HL-60 (cell line): ENCODE measurements at regions not wholly inside any gene's neighbourhood (a gene's known extent, or its start where the extent isn't known, plus 50 kb on each side); places are given as distances from the start of the nearest gene placed in this dataset.

Experiments
- DNase-seq, 2 experiments: peaks; one replicate each; pipeline ENCODE4 v3.0.0-alpha.2; 2010 to 2020; ENCODE audit warnings: low read depth in 1 of 2, low spot score in 1 of 2
- H3K27ac ChIP-seq: fragments of 250-450 bp; sonication (Bioruptor Pico); replicated peaks from 2 replicates; pipeline ENCODE4 v1.5.1; 2020; ENCODE audit warnings: mild to moderate bottlenecking, moderate library complexity
- H3K27me3 ChIP-seq: fragments of 250-450 bp; sonication (Bioruptor Pico); 2 replicates; pipeline ENCODE4 v1.5.1; 2021; ENCODE audit warnings: mild to moderate bottlenecking, moderate library complexity; ENCODE audit not compliant: insufficient read depth, poor library complexity, severe bottlenecking
- H3K4me3 ChIP-seq: replicated peaks from 2 replicates; pipeline ENCODE4 v1.5.1; 2011; ENCODE audit warnings: mild to moderate bottlenecking, control low read depth, low read length; ENCODE audit not compliant: insufficient read depth
- GABPA ChIP-seq: IDR thresholded peaks from 2 replicates; pipeline ENCODE4 v1.6.1; 2012; ENCODE audit warnings: low read depth
- POLR2AphosphoS5 ChIP-seq: IDR thresholded peaks from 2 replicates; pipeline ENCODE4 v1.6.1; 2012; ENCODE audit warnings: low read depth
- SPI1 ChIP-seq: IDR thresholded peaks from 2 replicates; pipeline ENCODE4 v1.6.1; 2012; ENCODE audit warnings: low read depth, mild to moderate bottlenecking, borderline replicate concordance
- TF ChIP-seq, protein P1 (sequence below): IDR thresholded peaks from one replicate; pipeline ENCODE4 v1.5.1; 2011; ENCODE audit warnings: low read length, control low read depth, inconsistent platforms; ENCODE audit not compliant: insufficient read depth
- TF ChIP-seq, protein P2 (sequence below): IDR thresholded peaks from 2 replicates; pipeline ENCODE4 v1.6.1; 2012; ENCODE audit warnings: low read depth; ENCODE audit not compliant: insufficient replicate concordance

DNA sequence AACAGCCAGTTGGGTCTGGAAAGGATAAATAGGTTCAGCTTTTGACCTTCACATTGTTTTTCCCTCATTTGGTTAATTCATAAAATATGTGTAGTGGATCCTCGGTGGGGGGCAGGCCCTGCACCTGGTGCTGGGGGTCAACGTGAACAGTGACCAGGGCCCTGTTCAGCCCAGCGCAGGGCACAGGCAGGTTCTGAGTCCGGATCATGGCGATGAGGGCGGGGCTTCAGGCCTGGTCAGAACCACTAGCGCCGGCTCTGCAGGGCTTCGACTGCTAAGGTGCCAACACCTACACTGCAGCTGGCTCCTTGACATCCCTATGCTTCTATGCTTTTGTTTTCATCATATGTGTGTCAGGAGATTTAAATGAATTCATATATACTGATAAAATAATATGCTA lies 177.7 kb downstream of the CXCL12 start:
- Histone ChIP-seq H3K27ac (no peak overlapping the region), H3K27me3 (no peaks in the 10 kb centered on the region), H3K4me3 (no peak overlapping the region)
- DNase-seq, result no peak
- TF ChIP-seq, protein P1, sequence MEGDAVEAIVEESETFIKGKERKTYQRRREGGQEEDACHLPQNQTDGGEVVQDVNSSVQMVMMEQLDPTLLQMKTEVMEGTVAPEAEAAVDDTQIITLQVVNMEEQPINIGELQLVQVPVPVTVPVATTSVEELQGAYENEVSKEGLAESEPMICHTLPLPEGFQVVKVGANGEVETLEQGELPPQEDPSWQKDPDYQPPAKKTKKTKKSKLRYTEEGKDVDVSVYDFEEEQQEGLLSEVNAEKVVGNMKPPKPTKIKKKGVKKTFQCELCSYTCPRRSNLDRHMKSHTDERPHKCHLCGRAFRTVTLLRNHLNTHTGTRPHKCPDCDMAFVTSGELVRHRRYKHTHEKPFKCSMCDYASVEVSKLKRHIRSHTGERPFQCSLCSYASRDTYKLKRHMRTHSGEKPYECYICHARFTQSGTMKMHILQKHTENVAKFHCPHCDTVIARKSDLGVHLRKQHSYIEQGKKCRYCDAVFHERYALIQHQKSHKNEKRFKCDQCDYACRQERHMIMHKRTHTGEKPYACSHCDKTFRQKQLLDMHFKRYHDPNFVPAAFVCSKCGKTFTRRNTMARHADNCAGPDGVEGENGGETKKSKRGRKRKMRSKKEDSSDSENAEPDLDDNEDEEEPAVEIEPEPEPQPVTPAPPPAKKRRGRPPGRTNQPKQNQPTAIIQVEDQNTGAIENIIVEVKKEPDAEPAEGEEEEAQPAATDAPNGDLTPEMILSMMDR, result no peak
- TF ChIP-seq, protein P2, sequence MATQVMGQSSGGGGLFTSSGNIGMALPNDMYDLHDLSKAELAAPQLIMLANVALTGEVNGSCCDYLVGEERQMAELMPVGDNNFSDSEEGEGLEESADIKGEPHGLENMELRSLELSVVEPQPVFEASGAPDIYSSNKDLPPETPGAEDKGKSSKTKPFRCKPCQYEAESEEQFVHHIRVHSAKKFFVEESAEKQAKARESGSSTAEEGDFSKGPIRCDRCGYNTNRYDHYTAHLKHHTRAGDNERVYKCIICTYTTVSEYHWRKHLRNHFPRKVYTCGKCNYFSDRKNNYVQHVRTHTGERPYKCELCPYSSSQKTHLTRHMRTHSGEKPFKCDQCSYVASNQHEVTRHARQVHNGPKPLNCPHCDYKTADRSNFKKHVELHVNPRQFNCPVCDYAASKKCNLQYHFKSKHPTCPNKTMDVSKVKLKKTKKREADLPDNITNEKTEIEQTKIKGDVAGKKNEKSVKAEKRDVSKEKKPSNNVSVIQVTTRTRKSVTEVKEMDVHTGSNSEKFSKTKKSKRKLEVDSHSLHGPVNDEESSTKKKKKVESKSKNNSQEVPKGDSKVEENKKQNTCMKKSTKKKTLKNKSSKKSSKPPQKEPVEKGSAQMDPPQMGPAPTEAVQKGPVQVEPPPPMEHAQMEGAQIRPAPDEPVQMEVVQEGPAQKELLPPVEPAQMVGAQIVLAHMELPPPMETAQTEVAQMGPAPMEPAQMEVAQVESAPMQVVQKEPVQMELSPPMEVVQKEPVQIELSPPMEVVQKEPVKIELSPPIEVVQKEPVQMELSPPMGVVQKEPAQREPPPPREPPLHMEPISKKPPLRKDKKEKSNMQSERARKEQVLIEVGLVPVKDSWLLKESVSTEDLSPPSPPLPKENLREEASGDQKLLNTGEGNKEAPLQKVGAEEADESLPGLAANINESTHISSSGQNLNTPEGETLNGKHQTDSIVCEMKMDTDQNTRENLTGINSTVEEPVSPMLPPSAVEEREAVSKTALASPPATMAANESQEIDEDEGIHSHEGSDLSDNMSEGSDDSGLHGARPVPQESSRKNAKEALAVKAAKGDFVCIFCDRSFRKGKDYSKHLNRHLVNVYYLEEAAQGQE, result no peak
- TF ChIP-seq GABPA, result no peak
- TF ChIP-seq POLR2AphosphoS5, result no peak

DNA sequence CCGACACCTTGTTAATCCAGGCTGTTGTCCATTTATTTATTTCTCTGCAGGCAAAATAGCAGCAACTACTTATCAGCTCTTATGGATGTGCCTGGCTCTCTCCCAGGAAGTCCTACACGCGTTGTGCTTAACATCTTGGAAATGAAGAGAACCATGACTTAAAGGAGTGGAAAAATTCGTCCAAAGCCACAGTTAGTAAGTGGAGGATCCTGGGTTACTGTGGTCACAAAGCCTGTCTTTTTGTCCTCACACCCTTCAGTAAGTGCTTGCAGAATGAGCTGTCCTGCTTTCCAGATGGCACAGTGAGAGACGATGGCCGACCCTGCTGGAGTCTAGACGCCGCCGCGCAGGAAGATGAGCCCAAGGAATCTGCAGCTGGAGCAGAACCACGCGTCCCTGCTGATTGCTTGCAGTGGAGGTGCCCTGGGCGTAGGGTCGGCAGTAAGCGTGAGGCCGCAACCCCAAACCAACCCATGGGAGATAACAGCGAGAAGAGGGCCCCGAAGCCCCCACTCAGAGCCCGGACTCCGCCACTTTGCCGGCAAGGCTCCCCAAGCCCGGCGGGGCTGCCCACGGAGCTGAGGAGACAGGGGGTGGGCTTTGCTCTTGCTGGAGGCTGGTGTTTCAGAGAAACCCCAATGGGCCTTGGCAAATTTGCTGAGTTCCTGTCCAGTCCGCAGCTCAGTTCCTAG lies 178.6 kb downstream of the CXCL12 start:
- TF ChIP-seq POLR2AphosphoS5 (no peak), GABPA (no peak), SPI1 (no peak)
- TF ChIP-seq, protein P1, result no peak
- TF ChIP-seq, protein P2, result no peak
- H3K27ac ChIP-seq, result no peak overlapping the region
- DNase-seq, result no peak
- no peaks in the 10 kb centered on the region for H3K27me3 ChIP-seq
- no peak overlapping the region for H3K4me3 ChIP-seq

DNA sequence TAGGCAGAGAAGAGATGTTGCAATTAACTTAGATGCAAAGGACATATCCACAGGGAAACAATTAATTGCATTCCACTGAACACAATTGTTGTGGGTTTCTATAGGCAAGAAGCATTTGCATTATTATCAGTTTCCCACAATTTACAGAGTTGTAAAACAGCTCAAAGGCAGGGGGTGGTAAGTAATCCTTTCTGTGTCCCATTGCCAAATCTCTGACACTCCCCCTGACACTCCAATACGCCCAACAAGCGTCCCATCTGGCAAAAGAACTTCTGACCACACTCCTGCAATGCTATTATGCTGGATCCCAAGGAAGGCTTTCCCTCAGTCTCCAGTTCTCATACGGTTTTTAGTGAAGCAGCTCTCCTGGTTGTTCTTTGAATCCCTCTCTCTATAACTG lies 179.8 kb downstream of the CXCL12 start:
- no peaks in the 10 kb centered on the region for H3K27me3 ChIP-seq
- no peak overlapping the region for H3K4me3 ChIP-seq
- no peak overlapping the region for H3K27ac ChIP-seq
- TF ChIP-seq, protein P2, result no peak
- TF ChIP-seq, protein P1, result no peak
- TF ChIP-seq POLR2AphosphoS5, result no peak
- DNase-seq, result no peak
